HG03520 (cell line): ENCODE measurements at regions not wholly inside any gene's neighbourhood (a gene's known extent, or its start where the extent isn't known, plus 50 kb on each side); places are given as distances from the start of the nearest gene placed in this dataset.

Experiments used
- ATAC-seq: cut with Tn5 transposase; IDR thresholded peaks from one replicate; pipeline ENCODE4 v1.9.1; 2021; ENCODE audit warnings: mild to moderate bottlenecking, moderate library complexity; ENCODE audit not compliant: unreplicated experiment

- ATAC-seq = no peak
These were observed 63.6 kb upstream of the JAK2 start for GRCh38 chr9:4921449-4921848.

- no peak for ATAC-seq
These were observed 63.0 kb upstream of the JAK2 start for GRCh38 chr9:4922101-4922500.

GRCh38 chr9:4922730-4923129 is 62.3 kb upstream of the JAK2 start:
- no peak for ATAC-seq

GRCh38 chr9:4923141-4923540 is 61.9 kb upstream of the JAK2 start:
- ATAC-seq = no peak

GRCh38 chr9:4923580-4924544 is 61.2 kb upstream of the JAK2 start:
- peak; percentile 44 for ATAC-seq

GRCh38 chr9:4926239-4926638 is 58.8 kb upstream of the JAK2 start:
- no peak for ATAC-seq

- ATAC-seq = no peak
These were observed 58.0 kb upstream of the JAK2 start for GRCh38 chr9:4927043-4927471.

GRCh38 chr9:4927701-4928100 is 57.4 kb upstream of the JAK2 start:
- ATAC-seq = no peak

GRCh38 chr9:4929917-4930316 is 55.2 kb upstream of the JAK2 start:
- no peak for ATAC-seq

- no peak for ATAC-seq
These were observed 52.4 kb upstream of the JAK2 start for GRCh38 chr9:4932681-4933080.

- ATAC-seq = no peak
These were observed 51.9 kb upstream of the JAK2 start for GRCh38 chr9:4933177-4933576.

- no peak for ATAC-seq
These were observed 51.2 kb upstream of the JAK2 start for GRCh38 chr9:4933861-4934260.

- ATAC-seq = no peak
These were observed 49.9 kb upstream of the JAK2 start for GRCh38 chr9:4935001-4935672.
